HepG2 (cell line): ENCODE measurements at regions not wholly inside any gene's neighbourhood (a gene's known extent, or its start where the extent isn't known, plus 50 kb on each side); places are given as distances from the start of the nearest gene placed in this dataset.

Source experiments
- BRCA1 ChIP-seq: sonication (generic); formaldehyde crosslinking; IDR thresholded peaks from 2 replicates; pipeline ENCODE4 v1.4.0; 2020; ENCODE audit warnings: missing genetic modification reagents
- E2F5 ChIP-seq: sonication (generic); formaldehyde crosslinking; conservative IDR thresholded peaks from 2 replicates; pipeline ENCODE4 v1.4.0; 2020; ENCODE audit warnings: missing genetic modification reagents
- FOSL2 ChIP-seq: sonication (generic); formaldehyde crosslinking; IDR thresholded peaks from 2 replicates; pipeline ENCODE4 v1.4.0; 2020; ENCODE audit warnings: missing genetic modification reagents
- FOXM1 ChIP-seq: sonication (generic); formaldehyde crosslinking; IDR thresholded peaks from 2 replicates; pipeline ENCODE4 v1.5.0; 2020; ENCODE audit warnings: missing genetic modification reagents
- GLMP ChIP-seq: sonication (generic); formaldehyde crosslinking; IDR thresholded peaks from 2 replicates; pipeline ENCODE4 v1.9.0; 2021; ENCODE audit warnings: missing genetic modification reagents, mild to moderate bottlenecking, borderline replicate concordance
- HNRNPH1 ChIP-seq: fragments of 200-400 bp; formaldehyde crosslinking; optimal IDR thresholded peaks from 2 replicates; pipeline ENCODE3; 2017; ENCODE audit warnings: mild to moderate bottlenecking, low read depth, low read length
- RFX1 ChIP-seq: fragments of 450-650 bp; IDR thresholded peaks from 2 replicates; pipeline ENCODE4 v1.6.1; 2017
- ZBTB1 ChIP-seq: sonication (generic); formaldehyde crosslinking; IDR thresholded peaks from 2 replicates; pipeline ENCODE4 v1.4.0; 2020; ENCODE audit warnings: missing genetic modification reagents, borderline replicate concordance
- ZNF367 ChIP-seq: sonication (generic); formaldehyde crosslinking; IDR thresholded peaks from 2 replicates; pipeline ENCODE4 v1.4.0; 2020; ENCODE audit warnings: missing genetic modification reagents, borderline replicate concordance
- ZNF607 ChIP-seq: sonication (generic); formaldehyde crosslinking; IDR thresholded peaks from 2 replicates; pipeline ENCODE4 v1.5.1; 2020; ENCODE audit warnings: missing genetic modification reagents, mild to moderate bottlenecking, borderline replicate concordance

- TF ChIP-seq ZBTB1 (CRISPR knock-in tag): no peak
- no peak for TF ChIP-seq HNRNPH1
- TF ChIP-seq FOXM1 (CRISPR knock-in tag): no peak
- TF ChIP-seq GLMP (CRISPR knock-in tag): no peak
- no peak for TF ChIP-seq ZNF607
- no peak for TF ChIP-seq E2F5
- no peak for TF ChIP-seq RFX1
- no peak for TF ChIP-seq ZNF367 (CRISPR knock-in tag)
- no peak for TF ChIP-seq FOSL2
- TF ChIP-seq BRCA1 (CRISPR knock-in tag): no peak
These were observed 189.8 kb downstream of the ELAVL2 start for GRCh38 chr9:23636199-23636598.
